CD4-positive, alpha-beta T cell (primary cell): ENCODE measurements at regions not wholly inside any gene's neighbourhood (a gene's known extent, or its start where the extent isn't known, plus 50 kb on each side); places are given as distances from the start of the nearest gene placed in this dataset.

Experiments
- ATAC-seq: fragments of 200-7000 bp; cut with Tn5 transposase; one replicate; pipeline ENCODE4 v1.10.0; 2022; ENCODE audit warnings: mild to moderate bottlenecking; ENCODE audit not compliant: poor library complexity
- CTCF ChIA-PET: fragments of 350-600 bp; sonication (Branson Sonifier 250); formaldehyde crosslinking; loops from one replicate; lab custom pipeline; 2021; ENCODE audit warnings: antibody characterized with exemption, inconsistent platforms; lab: Charles Lee
- POLR2A ChIA-PET: fragments of 350-600 bp; sonication (Branson Sonifier 250); formaldehyde crosslinking; loops from one replicate; lab custom pipeline; 2021; ENCODE audit warnings: antibody characterized with exemption, inconsistent platforms; lab: Charles Lee
- DNase-seq, 14 experiments: peaks; one replicate each; pipeline ENCODE4 v3.0.0-alpha.2; 2013 to 2020; ENCODE audit warnings: mixed read lengths in 2 of 14
- H3K27ac ChIP-seq, 2 donors: one replicate each; pipeline versions ENCODE4 v1.5.1 to v1.7.0; 2013; ENCODE audit warnings: low read length in 2 of 2, low read depth in 1 of 2, mild to moderate bottlenecking in 1 of 2
- H3K27me3 ChIP-seq, 2 experiments: 1 replicate in 1 of 2; 2 replicates in 1 of 2; pipeline versions ENCODE4 v1.6.1 to v1.7.0; 2013; ENCODE audit warnings: low read length in 2 of 2, control low read depth in 1 of 2, mild to moderate bottlenecking in 1 of 2, moderate library complexity in 1 of 2; ENCODE audit not compliant: insufficient read depth in 2 of 2, control insufficient read depth in 1 of 2
- H3K36me3 ChIP-seq: one replicate; pipeline ENCODE4 v1.6.1; 2013; ENCODE audit warnings: low read length, control low read depth; ENCODE audit not compliant: insufficient read depth
- H3K4me1 ChIP-seq: one replicate; pipeline ENCODE4 v1.6.1; 2013; ENCODE audit warnings: low read length, control low read depth; ENCODE audit not compliant: insufficient read depth
- H3K4me3 ChIP-seq: one replicate; pipeline ENCODE4 v1.5.1; 2013; ENCODE audit warnings: mild to moderate bottlenecking, low read length, moderate library complexity
- H3K9me3 ChIP-seq, 2 experiments: 1 replicate in 1 of 2; 2 replicates in 1 of 2; pipeline versions ENCODE4 v1.6.1 to v1.7.0; 2013; ENCODE audit warnings: low read length in 2 of 2, mild to moderate bottlenecking in 2 of 2, control low read depth in 1 of 2, moderate library complexity in 1 of 2; ENCODE audit not compliant: control insufficient read depth in 1 of 2, insufficient read depth in 1 of 2
- H3K27ac Mint-ChIP-seq: one replicate; pipeline ENCODE4 v1.8.0; 2020; ENCODE audit warnings: mixed read lengths
- H3K27me3 Mint-ChIP-seq: one replicate; pipeline ENCODE4 v1.8.0; 2021; ENCODE audit warnings: mixed read lengths
- H3K36me3 Mint-ChIP-seq: one replicate; pipeline ENCODE4 v1.8.0; 2021; ENCODE audit warnings: low read depth, mixed read lengths
- H3K4me1 Mint-ChIP-seq: one replicate; pipeline ENCODE4 v1.8.0; 2021; ENCODE audit warnings: low read depth, mixed read lengths
- H3K4me3 Mint-ChIP-seq: one replicate; pipeline ENCODE4 v1.8.0; 2020; ENCODE audit warnings: mild to moderate bottlenecking, mixed read lengths
- H3K9me3 Mint-ChIP-seq: one replicate; pipeline ENCODE4 v1.8.0; 2020; ENCODE audit warnings: mixed read lengths
- intact Hi-C, 2 experiments: fragments of 100-400 bp; cut with DNase I in 1 of 2; cut with micrococcal nuclease in 1 of 2; formaldehyde crosslinking; loops; one replicate each; pipeline versions ENCODE4 v1.15.1 to v1.9.0; 2023 to 2025; cut with DNase I, micrococcal nuclease
- TF ChIP-seq, protein P1 (sequence below): fragments of 200-600 bp; IDR thresholded peaks from one replicate; pipeline ENCODE4 v1.8.0; 2022; ENCODE audit warnings: antibody characterized with exemption, mild to moderate bottlenecking

DNA sequence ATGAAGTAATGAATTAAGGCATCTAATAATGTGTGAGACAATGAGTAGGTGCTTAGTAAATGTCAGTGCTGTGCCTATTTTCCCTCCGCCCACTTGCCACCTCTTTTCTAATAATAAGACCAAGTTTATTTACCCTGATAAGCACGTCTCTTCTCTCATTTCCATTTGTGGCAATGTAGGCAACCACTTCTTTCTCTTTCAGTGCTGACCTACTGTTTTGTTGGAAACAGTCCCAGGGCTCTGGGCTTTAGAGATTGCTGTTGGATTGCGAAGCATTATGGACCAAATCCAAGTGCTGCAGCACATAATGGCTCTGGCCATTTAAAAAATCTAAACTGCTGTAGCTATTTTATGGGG, 141.3 kb upstream of the PLEKHG7 start:
- H3K9me3 ChIP-seq: no peaks in the 10 kb centered on the region
- Mint-ChIP-seq H3K9me3 (peaks cover 5% of the 10 kb centered on the region), H3K4me1 (peaks cover 29% of the 10 kb centered on the region), H3K27me3 (no peaks in the 10 kb centered on the region), H3K36me3 (no peaks in the 10 kb centered on the region), H3K4me3 (no peak overlapping the region), H3K27ac (no peak overlapping the region)
- DNase-seq: no peak
- H3K36me3 ChIP-seq: no peaks in the 10 kb centered on the region
- ATAC-seq: no peak
- H3K4me3 ChIP-seq: no peak overlapping the region
- H3K27ac ChIP-seq: no peak overlapping the region
- TF ChIP-seq, protein P1, sequence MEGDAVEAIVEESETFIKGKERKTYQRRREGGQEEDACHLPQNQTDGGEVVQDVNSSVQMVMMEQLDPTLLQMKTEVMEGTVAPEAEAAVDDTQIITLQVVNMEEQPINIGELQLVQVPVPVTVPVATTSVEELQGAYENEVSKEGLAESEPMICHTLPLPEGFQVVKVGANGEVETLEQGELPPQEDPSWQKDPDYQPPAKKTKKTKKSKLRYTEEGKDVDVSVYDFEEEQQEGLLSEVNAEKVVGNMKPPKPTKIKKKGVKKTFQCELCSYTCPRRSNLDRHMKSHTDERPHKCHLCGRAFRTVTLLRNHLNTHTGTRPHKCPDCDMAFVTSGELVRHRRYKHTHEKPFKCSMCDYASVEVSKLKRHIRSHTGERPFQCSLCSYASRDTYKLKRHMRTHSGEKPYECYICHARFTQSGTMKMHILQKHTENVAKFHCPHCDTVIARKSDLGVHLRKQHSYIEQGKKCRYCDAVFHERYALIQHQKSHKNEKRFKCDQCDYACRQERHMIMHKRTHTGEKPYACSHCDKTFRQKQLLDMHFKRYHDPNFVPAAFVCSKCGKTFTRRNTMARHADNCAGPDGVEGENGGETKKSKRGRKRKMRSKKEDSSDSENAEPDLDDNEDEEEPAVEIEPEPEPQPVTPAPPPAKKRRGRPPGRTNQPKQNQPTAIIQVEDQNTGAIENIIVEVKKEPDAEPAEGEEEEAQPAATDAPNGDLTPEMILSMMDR: no peak
- intact Hi-C loops: loop anchor here in 1 of 2 experiments (5.0 kb wide), 1 partner anchor 349 kb away; no protein-coding TSS in a partner anchor
- POLR2A ChIA-PET: interaction anchor here (1.6 kb wide), 1 partner anchor 416 kb away, joined by 4 read pairs; the partner anchor contains the start of gene BTG1
- H3K27me3 ChIP-seq: no peaks in the 10 kb centered on the region
- CTCF ChIA-PET: no interaction called here
- H3K4me1 ChIP-seq: peaks cover 9% of the 10 kb centered on the region

DNA sequence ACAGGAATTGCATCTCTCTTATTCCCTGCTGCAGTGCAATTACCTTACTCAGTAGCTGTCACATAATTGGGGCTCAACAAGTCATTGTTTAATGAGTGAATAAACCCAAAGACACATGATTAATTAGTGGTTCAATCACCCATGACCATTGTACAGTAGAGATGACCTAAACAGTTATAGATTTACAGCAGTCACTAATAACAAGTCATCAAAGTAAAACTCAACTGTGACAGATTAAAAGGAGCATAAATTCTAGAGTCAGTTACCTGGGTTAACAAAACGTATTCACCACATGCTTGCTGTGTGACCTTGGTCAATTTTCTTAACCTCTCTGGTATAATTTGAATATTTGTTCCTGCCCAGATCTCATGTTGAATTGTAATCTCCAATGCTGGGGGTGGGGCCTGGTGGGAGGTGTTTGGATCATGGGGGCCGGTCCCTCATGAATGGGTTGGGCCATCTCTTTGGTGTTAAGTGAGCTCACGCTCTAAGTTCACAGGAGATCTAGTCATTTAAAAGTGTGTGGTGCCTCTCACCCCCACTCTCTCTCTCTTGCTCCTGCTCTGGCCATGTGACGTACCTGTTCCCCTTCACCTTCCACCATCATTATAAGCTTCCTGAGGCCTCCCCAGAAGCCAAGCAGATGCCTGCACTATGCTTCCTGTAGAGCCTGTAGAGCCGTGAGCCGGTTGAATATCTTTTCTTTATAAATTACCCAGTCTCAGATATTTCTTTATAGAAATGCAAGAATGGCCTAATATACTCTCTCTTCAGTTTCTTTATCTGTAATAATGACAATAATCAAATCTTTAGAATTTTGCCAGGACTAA, 141.9 kb upstream of the PLEKHG7 start:
- Histone ChIP-seq H3K4me1 (peaks cover 12% of the 10 kb centered on the region), H3K27me3 (no peaks in the 10 kb centered on the region), H3K27ac (no peak overlapping the region), H3K9me3 (no peaks in the 10 kb centered on the region), H3K4me3 (no peak overlapping the region), H3K36me3 (no peaks in the 10 kb centered on the region)
- ChIA-PET POLR2A (interaction anchor here (1.6 kb wide), 1 partner anchor 416 kb away, joined by 4 read pairs; the partner anchor contains the start of gene BTG1), CTCF (no interaction called here)
- ATAC-seq (no peak), DNase-seq (no peak)
- H3K4me1 Mint-ChIP-seq: peaks cover 35% of the 10 kb centered on the region
- H3K9me3 Mint-ChIP-seq: peaks cover 4% of the 10 kb centered on the region
- intact Hi-C loops: loop anchor here in 1 of 2 experiments (5.0 kb wide), 1 partner anchor 349 kb away; no protein-coding TSS in a partner anchor
- no peaks in the 10 kb centered on the region for H3K27me3 Mint-ChIP-seq
- no peak overlapping the region for H3K4me3 Mint-ChIP-seq
- TF ChIP-seq, protein P1: no peak
- no peak overlapping the region for H3K27ac Mint-ChIP-seq
- H3K36me3 Mint-ChIP-seq: no peaks in the 10 kb centered on the region

DNA sequence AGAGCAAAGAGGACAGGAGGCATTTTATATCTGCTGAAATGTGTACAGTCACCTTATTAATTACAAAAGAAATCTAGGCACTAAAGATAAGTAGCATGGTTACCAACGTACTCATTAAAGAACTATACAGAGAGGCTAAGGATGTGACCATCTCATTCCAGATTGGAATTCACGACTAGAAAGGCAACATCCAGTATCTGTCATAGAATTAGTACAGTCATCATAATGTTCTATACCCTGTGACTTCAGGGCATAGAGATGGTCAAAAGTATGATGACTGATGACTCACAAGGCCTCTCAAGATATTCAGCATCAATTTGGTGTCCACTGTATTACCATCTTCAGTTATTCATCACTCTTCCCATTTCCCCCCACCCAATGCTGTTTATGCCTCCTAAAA, 144.0 kb upstream of the PLEKHG7 start:
- H3K4me1 Mint-ChIP-seq: peaks cover 49% of the 10 kb centered on the region
- no peak overlapping the region for H3K27ac ChIP-seq
- peaks cover 15% of the 10 kb centered on the region for H3K4me1 ChIP-seq
- H3K36me3 ChIP-seq: no peaks in the 10 kb centered on the region
- no peaks in the 10 kb centered on the region for H3K9me3 ChIP-seq
- ChIA-PET CTCF (interaction anchor here (0.8 to 1.3 kb wide), 2 partner anchors 13 to 1177 kb away, joined by 3 read pairs; no protein-coding TSS in a partner anchor), POLR2A (no interaction called here)
- no peak overlapping the region for H3K4me3 ChIP-seq
- no peaks in the 10 kb centered on the region for H3K27me3 ChIP-seq
- intact Hi-C loops: no loop called here
- TF ChIP-seq, protein P1: no peak
- peaks cover 4% of the 10 kb centered on the region for H3K9me3 Mint-ChIP-seq
- ATAC-seq (no peak), DNase-seq (no peak)
- no peak overlapping the region for H3K27ac Mint-ChIP-seq
- no peaks in the 10 kb centered on the region for H3K36me3 Mint-ChIP-seq
- H3K27me3 Mint-ChIP-seq: no peaks in the 10 kb centered on the region
- H3K4me3 Mint-ChIP-seq: no peak overlapping the region
